ENCODE measurements at regions not wholly inside any gene's neighbourhood (a gene's known extent, or its start where the extent isn't known, plus 50 kb on each side); places are given as distances from the start of the nearest gene placed in this dataset.

GRCh38 chr14:36398463-36399291, 78.2 kb upstream of the MBIP start:
- H3K27ac Mint-ChIP-seq = no peak overlapping the region
- H3K4me1 Mint-ChIP-seq = no peaks in the 10 kb centered on the region

GRCh38 chr14:36397357-36397756, 76.9 kb upstream of the MBIP start:
- H3K4me3 Mint-ChIP-seq = no peak overlapping the region
- no peaks in the 10 kb centered on the region for H3K36me3 Mint-ChIP-seq
- peaks cover 0 to 3% (median 0%) of the 10 kb centered on the region in 6 donors for H3K9me3 Mint-ChIP-seq
- DNase-seq = no peak
- H3K27ac Mint-ChIP-seq = no peak overlapping the region
- no peaks in the 10 kb centered on the region for H3K4me1 Mint-ChIP-seq
- H3K27me3 Mint-ChIP-seq (ENCODE audit: low read depth in 3 of 3) = peaks cover 0 to 2% (median 1%) of the 10 kb centered on the region in 3 donors

More at GRCh38 chr14:36398463-36399291, 78.2 kb upstream of the MBIP start:
- Mint-ChIP-seq H3K36me3 (no peaks in the 10 kb centered on the region), H3K9me3 (peaks cover 0 to 3% (median 0%) of the 10 kb centered on the region in 6 donors), H3K27me3 (ENCODE audit: low read depth in 3 of 3) (peaks cover 0 to 2% (median 1%) of the 10 kb centered on the region in 3 donors), H3K4me3 (no peak overlapping the region)
- DNase-seq = no peak

- H3K4me3 Mint-ChIP-seq = no peak overlapping the region
- no peak for DNase-seq
- peaks cover 0 to 2% (median 1%) of the 10 kb centered on the region in 3 donors for H3K27me3 Mint-ChIP-seq (ENCODE audit: low read depth in 3 of 3)
- no peaks in the 10 kb centered on the region for H3K36me3 Mint-ChIP-seq
- no peaks in the 10 kb centered on the region for H3K4me1 Mint-ChIP-seq
- H3K27ac Mint-ChIP-seq = no peak overlapping the region
- H3K9me3 Mint-ChIP-seq = peaks cover 0 to 3% (median 0%) of the 10 kb centered on the region in 6 donors
These were observed 76.4 kb upstream of the MBIP start for GRCh38 chr14:36396798-36397197.

- Mint-ChIP-seq H3K4me1 (no peaks in the 10 kb centered on the region), H3K27me3 (ENCODE audit: low read depth in 3 of 3) (peaks cover 0 to 3% (median 2%) of the 10 kb centered on the region in 3 donors), H3K36me3 (no peaks in the 10 kb centered on the region), H3K9me3 (peaks cover 0 to 4% (median 1%) of the 10 kb centered on the region in 6 donors), H3K27ac (no peak overlapping the region), H3K4me3 (no peak overlapping the region)
- DNase-seq = no peak
These were observed 74.2 kb upstream of the MBIP start for GRCh38 chr14:36394593-36394992.

- H3K27ac Mint-ChIP-seq = no peak overlapping the region
- peaks cover 0 to 2% (median 2%) of the 10 kb centered on the region in 3 donors for H3K27me3 Mint-ChIP-seq (ENCODE audit: low read depth in 3 of 3)
These were observed 70.3 kb upstream of the MBIP start for GRCh38 chr14:36390718-36391117.

GRCh38 chr14:36383767-36384431, 63.5 kb upstream of the MBIP start:
- Mint-ChIP-seq H3K9me3 (peaks cover 0 to 6% (median 2%) of the 10 kb centered on the region in 6 donors), H3K4me3 (no peak overlapping the region), H3K27ac (no peak overlapping the region), H3K36me3 (no peaks in the 10 kb centered on the region), H3K4me1 (no peaks in the 10 kb centered on the region), H3K27me3 (ENCODE audit: low read depth in 3 of 3) (peaks cover 0 to 6% (median 3%) of the 10 kb centered on the region in 3 donors)
- DNase-seq = no peak

More at GRCh38 chr14:36390718-36391117, 70.3 kb upstream of the MBIP start:
- Mint-ChIP-seq H3K9me3 (peaks cover 0 to 4% (median 0%) of the 10 kb centered on the region in 6 donors), H3K4me3 (no peak overlapping the region), H3K36me3 (no peaks in the 10 kb centered on the region), H3K4me1 (no peaks in the 10 kb centered on the region)
- DNase-seq = no peak

- no peaks in the 10 kb centered on the region for H3K4me1 Mint-ChIP-seq
- no peak overlapping the region for H3K4me3 Mint-ChIP-seq
- no peaks in the 10 kb centered on the region for H3K9me3 Mint-ChIP-seq
- peaks cover 0 to 4% (median 2%) of the 10 kb centered on the region in 3 donors for H3K27me3 Mint-ChIP-seq (ENCODE audit: low read depth in 3 of 3)
- no peaks in the 10 kb centered on the region for H3K36me3 Mint-ChIP-seq
- DNase-seq = peak in 2 of 3 donors; percentile 2 to 3
- H3K27ac Mint-ChIP-seq = no peak overlapping the region
These were observed 53.7 kb upstream of the MBIP start for GRCh38 chr14:36373982-36374673.

Measured in immature natural killer cell (primary cell).